ENCODE measurements at regions not wholly inside any gene's neighbourhood (a gene's known extent, or its start where the extent isn't known, plus 50 kb on each side); places are given as distances from the start of the nearest gene placed in this dataset.

DNA sequence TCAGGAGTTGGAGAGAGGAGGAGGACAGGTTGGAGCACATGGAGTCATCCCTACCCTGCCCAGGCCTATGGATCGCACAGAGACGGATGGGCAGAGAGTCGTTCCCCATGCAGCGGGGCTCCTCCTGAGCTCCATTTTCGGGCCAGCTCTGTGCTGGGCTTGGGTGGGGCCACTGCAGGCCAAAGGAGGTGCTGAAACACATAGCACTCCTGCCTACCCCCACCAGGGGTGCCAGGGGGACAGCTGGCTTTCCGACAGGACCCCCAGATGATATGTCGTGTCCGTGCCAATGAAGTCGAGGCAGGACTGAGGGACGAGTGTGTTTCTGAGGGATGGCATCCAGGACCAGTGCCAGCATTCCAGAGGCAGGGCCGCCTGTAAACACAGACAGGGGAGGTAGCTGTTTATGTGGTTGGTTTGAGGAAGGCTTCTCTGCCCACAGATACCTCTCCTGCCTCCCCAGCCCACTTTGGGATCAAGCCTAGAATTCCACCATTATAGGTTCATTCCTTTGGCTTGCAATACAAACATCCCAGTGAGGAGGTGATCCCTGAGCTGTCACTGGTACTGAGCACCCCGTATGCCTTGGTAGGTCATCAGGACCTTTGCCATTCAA lies 116.6 kb downstream of the GLI2 start:
- intact Hi-C loops (cut with DNase I) = loop anchor here in 1 of 2 donors (10.0 kb wide), 1 partner anchor 212 kb away; no protein-coding TSS in a partner anchor
- Histone ChIP-seq H3K4me3 (no peak overlapping the region), H3K27ac (no peak overlapping the region), H3K9me3 (no peaks in the 10 kb centered on the region), H3K36me3 (ENCODE audit: insufficient read depth in 1 of 2, low read depth in 1 of 2) (no peaks in the 10 kb centered on the region), H3K4me1 (no peaks in the 10 kb centered on the region), H3K27me3 (ENCODE audit: insufficient read depth in 3 of 3, low read length in 2 of 3) (no peaks in the 10 kb centered on the region)
- ATAC-seq (no peak), DNase-seq (no peak)
- 68 to 85% (median 77%) methylated on average over 12 of the region's 12 CpGs for WGBS, 3 donors
- TF ChIP-seq, protein P1, sequence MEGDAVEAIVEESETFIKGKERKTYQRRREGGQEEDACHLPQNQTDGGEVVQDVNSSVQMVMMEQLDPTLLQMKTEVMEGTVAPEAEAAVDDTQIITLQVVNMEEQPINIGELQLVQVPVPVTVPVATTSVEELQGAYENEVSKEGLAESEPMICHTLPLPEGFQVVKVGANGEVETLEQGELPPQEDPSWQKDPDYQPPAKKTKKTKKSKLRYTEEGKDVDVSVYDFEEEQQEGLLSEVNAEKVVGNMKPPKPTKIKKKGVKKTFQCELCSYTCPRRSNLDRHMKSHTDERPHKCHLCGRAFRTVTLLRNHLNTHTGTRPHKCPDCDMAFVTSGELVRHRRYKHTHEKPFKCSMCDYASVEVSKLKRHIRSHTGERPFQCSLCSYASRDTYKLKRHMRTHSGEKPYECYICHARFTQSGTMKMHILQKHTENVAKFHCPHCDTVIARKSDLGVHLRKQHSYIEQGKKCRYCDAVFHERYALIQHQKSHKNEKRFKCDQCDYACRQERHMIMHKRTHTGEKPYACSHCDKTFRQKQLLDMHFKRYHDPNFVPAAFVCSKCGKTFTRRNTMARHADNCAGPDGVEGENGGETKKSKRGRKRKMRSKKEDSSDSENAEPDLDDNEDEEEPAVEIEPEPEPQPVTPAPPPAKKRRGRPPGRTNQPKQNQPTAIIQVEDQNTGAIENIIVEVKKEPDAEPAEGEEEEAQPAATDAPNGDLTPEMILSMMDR (IDR thresholded peaks at IDR 0.05) = no peak

- Histone ChIP-seq H3K36me3 (ENCODE audit: insufficient read depth in 1 of 2, low read depth in 1 of 2) (no peaks in the 10 kb centered on the region), H3K27me3 (ENCODE audit: insufficient read depth in 3 of 3, low read length in 2 of 3) (no peaks in the 10 kb centered on the region), H3K4me1 (no peaks in the 10 kb centered on the region), H3K9me3 (no peaks in the 10 kb centered on the region), H3K27ac (no peak overlapping the region), H3K4me3 (no peak overlapping the region)
- 85 to 92% (median 88%) methylated on average over 5 of the region's 5 CpGs for WGBS, 3 donors
- intact Hi-C loops (cut with DNase I) = loop anchor here in 1 of 2 donors (10.0 kb wide), 1 partner anchor 211 kb away; no protein-coding TSS in a partner anchor
- DNase-seq (no peak), ATAC-seq (no peak)
- TF ChIP-seq, protein P1 (IDR thresholded peaks at IDR 0.05) = no peak
Measured at GRCh38 chr2:120853306-120854013, 117.8 kb downstream of the GLI2 start.

DNA sequence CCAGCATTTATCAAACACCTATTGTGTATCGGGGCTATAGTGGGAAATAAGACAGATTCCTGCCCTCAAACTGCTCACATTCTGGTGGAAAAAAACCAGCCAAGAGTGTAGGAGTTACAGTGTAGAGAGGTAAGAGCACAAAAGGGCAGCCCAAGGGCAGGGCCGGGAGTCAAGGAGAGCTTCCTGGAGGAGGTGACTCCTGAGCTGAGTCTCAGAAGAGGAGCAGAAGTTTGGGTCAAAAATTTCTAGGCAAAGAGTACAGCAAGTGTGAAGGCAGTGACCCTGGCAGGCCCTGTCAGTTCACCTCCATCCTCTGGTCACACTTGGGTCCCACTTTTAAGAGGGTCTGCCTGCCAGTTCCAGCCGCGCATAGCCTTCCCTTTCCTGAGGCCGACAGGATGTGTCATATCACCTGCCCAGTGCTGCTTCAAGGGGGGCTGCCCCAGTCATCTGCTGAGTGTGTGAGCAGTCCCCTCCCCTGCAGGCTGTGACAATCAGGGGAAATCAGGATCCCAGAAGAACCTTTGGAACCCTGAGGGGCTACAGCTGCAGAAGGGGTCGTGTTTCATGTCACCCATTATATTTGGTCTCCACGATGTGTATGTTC lies 118.4 kb downstream of the GLI2 start:
- Histone ChIP-seq H3K9me3 (no peaks in the 10 kb centered on the region), H3K36me3 (ENCODE audit: insufficient read depth in 1 of 2, low read depth in 1 of 2) (no peaks in the 10 kb centered on the region), H3K4me3 (no peak overlapping the region), H3K27me3 (ENCODE audit: insufficient read depth in 3 of 3, low read length in 2 of 3) (no peaks in the 10 kb centered on the region), H3K27ac (no peak overlapping the region), H3K4me1 (no peaks in the 10 kb centered on the region)
- WGBS, 3 donors = 61 to 68% (median 67%) methylated on average over 7 of the region's 7 CpGs
- intact Hi-C loops (cut with DNase I) = loop anchor here in 1 of 2 donors (10.0 kb wide), 1 partner anchor 211 kb away; no protein-coding TSS in a partner anchor
- DNase-seq = no peak
- ATAC-seq = no peak
- TF ChIP-seq, protein P1 (IDR thresholded peaks at IDR 0.05) = no peak

- intact Hi-C loops (cut with DNase I) = loop anchor here in 1 of 2 donors (10.0 kb wide), 1 partner anchor 210 kb away; no protein-coding TSS in a partner anchor
- no peaks in the 10 kb centered on the region for H3K4me1 ChIP-seq
- DNase-seq (no peak), ATAC-seq (no peak)
- no peaks in the 10 kb centered on the region for H3K9me3 ChIP-seq
- H3K27me3 ChIP-seq (ENCODE audit: insufficient read depth in 3 of 3, low read length in 2 of 3) = no peaks in the 10 kb centered on the region
- WGBS, 3 donors = 62 to 72% (median 62%) methylated on average over 10 of the region's 10 CpGs
- no peaks in the 10 kb centered on the region for H3K36me3 ChIP-seq (ENCODE audit: insufficient read depth in 1 of 2, low read depth in 1 of 2)
- H3K4me3 ChIP-seq = no peak overlapping the region
- no peak overlapping the region for H3K27ac ChIP-seq
- TF ChIP-seq, protein P1 (IDR thresholded peaks at IDR 0.05) = no peak
Measured at GRCh38 chr2:120854766-120855530, 119.3 kb downstream of the GLI2 start.

All from psoas muscle (tissue), 7 donors.